Sigmoid colon (tissue), 6 donors: ENCODE measurements at regions not wholly inside any gene's neighbourhood (a gene's known extent, or its start where the extent isn't known, plus 50 kb on each side); places are given as distances from the start of the nearest gene placed in this dataset.

Experiments
- DNase-seq: peaks from one replicate; pipeline ENCODE4 v3.0.0-alpha.2; 2019
- H3K27ac ChIP-seq, 4 donors: fragments of 200-600 bp; sonication (generic); one replicate each; pipeline ENCODE4 v1.5.1; 2016 to 2019; ENCODE audit warnings: mild to moderate bottlenecking in 1 of 4
- H3K27me3 ChIP-seq, 3 donors: fragments of 200-600 bp; sonication (generic); one replicate each; pipeline ENCODE4 v1.5.1; 2019; ENCODE audit warnings: mild to moderate bottlenecking in 1 of 3
- H3K36me3 ChIP-seq, 4 donors: fragments of 200-600 bp; sonication (generic); one replicate each; pipeline ENCODE4 v1.5.1; 2016 to 2019
- H3K4me1 ChIP-seq, 4 donors: fragments of 200-600 bp; sonication (generic); one replicate each; pipeline ENCODE4 v1.5.1; 2017 to 2019
- H3K4me3 ChIP-seq, 4 donors: fragments of 200-600 bp; sonication (generic); one replicate each; pipeline ENCODE4 v1.5.1; 2017 to 2019; ENCODE audit warnings: mild to moderate bottlenecking in 2 of 4, moderate library complexity in 1 of 4
- H3K9me3 ChIP-seq, 4 donors: fragments of 200-600 bp in 3 of 4; sonication (generic) in 3 of 4; one replicate each; pipeline versions ENCODE4 v1.5.1 to v1.6.1; 2013 to 2019
- EP300 ChIP-seq, 4 donors: sonication (generic); formaldehyde crosslinking; IDR thresholded peaks; one replicate each; pipeline ENCODE4 v1.6.1; 2017; ENCODE audit warnings: antibody characterized with exemption in 4 of 4
- POLR2A ChIP-seq, 2 donors: fragments of 450-650 bp; IDR thresholded peaks; one replicate each; pipeline ENCODE4 v1.6.1; 2016; ENCODE audit warnings: antibody characterized with exemption in 2 of 2, mild to moderate bottlenecking in 2 of 2, moderate library complexity in 2 of 2
- POLR2AphosphoS5 ChIP-seq, 4 donors: sonication (generic); formaldehyde crosslinking; IDR thresholded peaks; one replicate each; pipeline ENCODE4 v1.6.1; 2017; ENCODE audit warnings: antibody characterized with exemption in 4 of 4
- WGBS, 2 donors: extraction: QIAGEN DNeasy Blood & Tissue Kit; methylation state at CpG; one replicate each; pipeline ENCODE4 v1.1.7; 2013; 5-methylcytosine and 5-hydroxymethylcytosine counted together
- intact Hi-C: fragments of 100-400 bp; cut with DNase I; formaldehyde crosslinking; loops from one replicate; pipeline ENCODE4 v1.15.1; 2023
- TF ChIP-seq, protein P1 (sequence below), 4 experiments: fragments of 450-650 bp in 3 of 4; fragments of 200-600 bp in 1 of 4; IDR thresholded peaks; one replicate each; pipeline ENCODE4 v1.5.1; 2016 to 2019; ENCODE audit warnings: antibody characterized with exemption in 4 of 4, mild to moderate bottlenecking in 3 of 4, moderate library complexity in 2 of 4
- donor health status: healthy with polysubstance abuse.
- donor health status: healthy.

DNA sequence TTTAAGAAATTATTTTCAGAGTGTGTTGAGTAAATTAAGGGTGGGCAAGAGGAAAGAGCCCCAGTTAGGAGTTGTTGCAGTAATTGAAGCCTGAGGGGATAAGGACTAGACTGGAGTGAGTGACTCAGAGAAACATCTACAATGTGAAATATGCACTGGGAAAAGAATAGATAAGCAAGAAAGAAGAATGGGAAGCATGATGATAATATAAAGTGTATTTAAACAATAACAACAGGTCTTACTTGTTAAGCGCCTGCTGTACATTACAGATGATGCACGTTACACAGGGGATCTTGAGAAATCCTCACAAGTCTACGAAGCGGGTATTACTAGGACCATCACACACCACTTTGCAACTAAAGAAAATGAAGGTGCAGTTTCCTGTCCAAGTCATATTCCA is 73.6 kb upstream of the STK17B start:
- Histone ChIP-seq H3K4me1 (peaks cover 0 to 5% (median 2%) of the 10 kb centered on the region in 4 donors), H3K36me3 (no peaks in the 10 kb centered on the region), H3K27me3 (no peaks in the 10 kb centered on the region), H3K9me3 (no peaks in the 10 kb centered on the region), H3K27ac (no peak overlapping the region), H3K4me3 (no peak overlapping the region)
- WGBS, 2 donors, result 94 to 97% methylated on average over 4 of the region's 4 CpGs
- intact Hi-C loops, result no loop called here
- no peak for TF ChIP-seq POLR2AphosphoS5 (IDR thresholded peaks at IDR 0.05)
- no peak for TF ChIP-seq POLR2A (IDR thresholded peaks at IDR 0.05)
- no peak for TF ChIP-seq EP300 (IDR thresholded peaks at IDR 0.05)
- TF ChIP-seq, protein P1, sequence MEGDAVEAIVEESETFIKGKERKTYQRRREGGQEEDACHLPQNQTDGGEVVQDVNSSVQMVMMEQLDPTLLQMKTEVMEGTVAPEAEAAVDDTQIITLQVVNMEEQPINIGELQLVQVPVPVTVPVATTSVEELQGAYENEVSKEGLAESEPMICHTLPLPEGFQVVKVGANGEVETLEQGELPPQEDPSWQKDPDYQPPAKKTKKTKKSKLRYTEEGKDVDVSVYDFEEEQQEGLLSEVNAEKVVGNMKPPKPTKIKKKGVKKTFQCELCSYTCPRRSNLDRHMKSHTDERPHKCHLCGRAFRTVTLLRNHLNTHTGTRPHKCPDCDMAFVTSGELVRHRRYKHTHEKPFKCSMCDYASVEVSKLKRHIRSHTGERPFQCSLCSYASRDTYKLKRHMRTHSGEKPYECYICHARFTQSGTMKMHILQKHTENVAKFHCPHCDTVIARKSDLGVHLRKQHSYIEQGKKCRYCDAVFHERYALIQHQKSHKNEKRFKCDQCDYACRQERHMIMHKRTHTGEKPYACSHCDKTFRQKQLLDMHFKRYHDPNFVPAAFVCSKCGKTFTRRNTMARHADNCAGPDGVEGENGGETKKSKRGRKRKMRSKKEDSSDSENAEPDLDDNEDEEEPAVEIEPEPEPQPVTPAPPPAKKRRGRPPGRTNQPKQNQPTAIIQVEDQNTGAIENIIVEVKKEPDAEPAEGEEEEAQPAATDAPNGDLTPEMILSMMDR (IDR thresholded peaks at IDR 0.05), result no peak
- no peak for DNase-seq

DNA sequence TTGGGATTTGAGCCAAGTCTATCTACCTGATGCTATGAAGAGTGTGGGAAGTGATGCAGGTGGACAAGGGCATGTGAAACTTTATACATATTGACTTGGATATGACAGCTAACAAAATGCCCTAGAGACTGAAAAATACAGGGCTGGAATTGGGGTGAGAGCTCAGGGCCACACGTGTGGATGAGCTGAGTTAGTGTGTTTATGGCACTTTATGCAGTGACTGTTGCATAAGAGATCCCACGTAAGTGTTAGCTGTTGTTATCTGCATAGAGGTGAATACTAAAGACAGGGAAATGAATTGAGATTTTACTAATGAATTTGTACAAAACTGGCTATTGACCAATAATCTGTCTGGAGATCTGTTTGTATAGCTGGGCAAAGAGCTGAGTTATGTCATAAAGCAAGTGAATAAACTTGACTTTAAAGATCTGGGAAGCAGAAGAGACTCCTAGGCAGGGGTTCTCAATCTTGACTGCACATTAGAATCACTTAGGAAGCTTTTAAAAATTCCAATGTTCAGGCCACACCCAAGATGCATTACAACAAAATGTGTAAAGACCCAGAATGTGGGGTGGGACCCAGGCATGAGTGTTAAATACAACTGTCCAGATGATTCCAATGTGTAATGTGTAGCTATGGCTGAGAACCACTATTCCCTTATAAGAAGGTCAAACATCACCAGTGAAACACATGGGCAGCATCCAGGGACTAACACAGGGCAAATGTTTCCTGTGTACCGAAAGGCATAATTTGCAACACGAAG is 74.2 kb upstream of the STK17B start:
- intact Hi-C loops, result no loop called here
- TF ChIP-seq POLR2A (IDR thresholded peaks at IDR 0.05), result no peak
- TF ChIP-seq POLR2AphosphoS5 (IDR thresholded peaks at IDR 0.05), result no peak
- TF ChIP-seq, protein P1 (IDR thresholded peaks at IDR 0.05), result no peak
- no peaks in the 10 kb centered on the region for H3K36me3 ChIP-seq
- no peak overlapping the region for H3K4me3 ChIP-seq
- H3K27ac ChIP-seq, result no peak overlapping the region
- 63 to 83% methylated on average over 4 of the region's 4 CpGs for WGBS, 2 donors
- DNase-seq, result no peak
- H3K4me1 ChIP-seq, result peaks cover 0 to 5% (median 2%) of the 10 kb centered on the region in 4 donors
- H3K27me3 ChIP-seq, result no peaks in the 10 kb centered on the region
- no peaks in the 10 kb centered on the region for H3K9me3 ChIP-seq

GRCh38 chr2:196247114-196247975 is 76.0 kb upstream of the STK17B start:
- Histone ChIP-seq H3K4me3 (no peak overlapping the region), H3K9me3 (no peaks in the 10 kb centered on the region), H3K4me1 (peaks cover 0 to 5% (median 2%) of the 10 kb centered on the region in 4 donors), H3K27ac (peak overlapping the region in 3 of 4 donors; percentile 2 to 30 (median 19)), H3K36me3 (no peaks in the 10 kb centered on the region), H3K27me3 (no peaks in the 10 kb centered on the region)
- TF ChIP-seq POLR2A (IDR thresholded peaks at IDR 0.05) (no peak), EP300 (IDR thresholded peaks at IDR 0.05) (peak in 1 of 4 donors; percentile 23), POLR2AphosphoS5 (IDR thresholded peaks at IDR 0.05) (peak in 1 of 4 donors; percentile 22)
- 94 to 96% methylated on average over 8 of the region's 8 CpGs for WGBS, 2 donors
- intact Hi-C loops, result no loop called here
- DNase-seq, result no peak

DNA sequence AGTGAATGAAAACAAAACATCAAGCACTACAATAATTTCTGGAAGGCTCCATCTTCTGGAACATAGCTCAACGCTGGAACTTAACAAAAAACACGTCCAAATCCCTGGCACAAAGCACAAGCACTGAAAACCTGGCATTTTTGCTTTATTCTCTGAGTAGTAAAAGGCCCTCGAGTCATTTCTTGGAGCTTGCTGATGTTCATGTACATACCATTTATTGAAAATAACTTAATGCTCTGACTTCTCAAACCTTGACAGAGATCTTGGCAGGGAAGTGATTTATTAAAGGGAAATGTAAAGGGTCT is 76.5 kb upstream of the STK17B start:
- Histone ChIP-seq H3K4me1 (peaks cover 0 to 5% (median 2%) of the 10 kb centered on the region in 4 donors), H3K9me3 (no peaks in the 10 kb centered on the region), H3K36me3 (no peaks in the 10 kb centered on the region), H3K4me3 (no peak overlapping the region), H3K27ac (peak overlapping the region in 2 of 4 donors; percentile 19 to 30), H3K27me3 (no peaks in the 10 kb centered on the region)
- intact Hi-C loops, result no loop called here
- DNase-seq, result no peak
- TF ChIP-seq EP300 (IDR thresholded peaks at IDR 0.05) (no peak), POLR2A (IDR thresholded peaks at IDR 0.05) (no peak), POLR2AphosphoS5 (IDR thresholded peaks at IDR 0.05) (no peak)
- TF ChIP-seq, protein P1 (IDR thresholded peaks at IDR 0.05), result no peak
- WGBS, 2 donors, result 83 to 96% methylated on average over 3 of the region's 3 CpGs

- H3K27ac ChIP-seq, result peak overlapping the region in 1 of 4 donors; percentile 30
- no peaks in the 10 kb centered on the region for H3K27me3 ChIP-seq
- TF ChIP-seq, protein P1 (IDR thresholded peaks at IDR 0.05), result no peak
- no peak for TF ChIP-seq POLR2A (IDR thresholded peaks at IDR 0.05)
- intact Hi-C loops, result no loop called here
- no peaks in the 10 kb centered on the region for H3K9me3 ChIP-seq
- WGBS, 2 donors, result 54 to 82% methylated on average over 1 of the region's 1 CpG
- DNase-seq, result no peak
- H3K4me3 ChIP-seq, result no peak overlapping the region
- no peaks in the 10 kb centered on the region for H3K36me3 ChIP-seq
- H3K4me1 ChIP-seq, result peaks cover 0 to 5% (median 2%) of the 10 kb centered on the region in 4 donors
Measured at GRCh38 chr2:196248467-196249094, 77.2 kb upstream of the STK17B start.
